Gastroesophageal sphincter (tissue), 3 donors: ENCODE measurements at regions not wholly inside any gene's neighbourhood (a gene's known extent, or its start where the extent isn't known, plus 50 kb on each side); places are given as distances from the start of the nearest gene placed in this dataset.

Experiments used
- CTCF ChIP-seq, 4 experiments: fragments of 200-600 bp in 2 of 4; fragments of 450-650 bp in 2 of 4; sonication (generic) in 1 of 4; IDR thresholded peaks; one replicate each; pipeline ENCODE4 v1.5.1; 2017 to 2019; ENCODE audit warnings: antibody characterized with exemption in 4 of 4, mild to moderate bottlenecking in 2 of 4, moderate library complexity in 2 of 4
- EP300 ChIP-seq: sonication (generic); formaldehyde crosslinking; IDR thresholded peaks from one replicate; pipeline ENCODE4 v1.6.1; 2017; ENCODE audit warnings: antibody characterized with exemption, mild to moderate bottlenecking
- POLR2A ChIP-seq, 2 donors: fragments of 450-650 bp; IDR thresholded peaks; one replicate each; pipeline ENCODE4 v1.6.1; 2017; ENCODE audit warnings: antibody characterized with exemption in 2 of 2, mild to moderate bottlenecking in 2 of 2, moderate library complexity in 1 of 2

GRCh38 chr13:68872338-68872737, 1235.3 kb upstream of the ATXN8OS start:
- TF ChIP-seq CTCF (IDR thresholded peaks at IDR 0.05) (no peak), EP300 (no peak), POLR2A (IDR thresholded peaks at IDR 0.05) (no peak)
